IMR-90 (cell line): ENCODE measurements at regions not wholly inside any gene's neighbourhood (a gene's known extent, or its start where the extent isn't known, plus 50 kb on each side); places are given as distances from the start of the nearest gene placed in this dataset.

ENCODE experiments used
- CTCF ChIP-seq: conservative IDR thresholded peaks from 2 replicates; pipeline ENCODE4 v1.5.1; 2012; ENCODE audit warnings: mild to moderate bottlenecking, low read depth, low read length, improper control_type of control experiment
- MAFK ChIP-seq: IDR thresholded peaks from 2 replicates; pipeline ENCODE4 v1.6.1; 2012; ENCODE audit warnings: low read depth, low read length, improper control_type of control experiment
- POLR2A ChIP-seq: IDR thresholded peaks from 2 replicates; pipeline ENCODE4 v1.6.1; 2012; ENCODE audit warnings: mild to moderate bottlenecking, low read depth, low read length
- RAD21 ChIP-seq: IDR thresholded peaks from 2 replicates; pipeline ENCODE4 v1.6.1; 2012; ENCODE audit warnings: low read length, improper control_type of control experiment
- USF2 ChIP-seq: fragments of 150-350 bp; IDR thresholded peaks from 2 replicates; pipeline ENCODE4 v1.6.1; 2017; ENCODE audit warnings: mild to moderate bottlenecking, antibody characterized with exemption, low read length, low read depth

- no peak for TF ChIP-seq POLR2A
- TF ChIP-seq CTCF: no peak
- TF ChIP-seq RAD21: no peak
- TF ChIP-seq USF2: no peak
- no peak for TF ChIP-seq MAFK
These were observed 154.5 kb downstream of the MYLK4 start for GRCh38 chr6:2596222-2596621.
